ENCODE measurements at regions not wholly inside any gene's neighbourhood (a gene's known extent, or its start where the extent isn't known, plus 50 kb on each side); places are given as distances from the start of the nearest gene placed in this dataset.

- intact Hi-C loops (cut with DNase I): no loop called here
- Histone ChIP-seq H3K9me3 (ENCODE audit: control insufficient read depth, low read length) (no peaks in the 10 kb centered on the region), H3K4me3 (ENCODE audit: low read length) (no peak overlapping the region), H3K27me3 (ENCODE audit: control insufficient read depth, insufficient read depth) (no peaks in the 10 kb centered on the region), H3K27ac (ENCODE audit: low read length) (no peak overlapping the region), H3K4me1 (ENCODE audit: control insufficient read depth, insufficient read depth, low read length) (no peaks in the 10 kb centered on the region)
- no peak for DNase-seq
- ATAC-seq: no peak
- whole genome bisulfite sequencing: 65% methylated on average over 2 of the region's 2 CpGs
These were observed 1069.6 kb upstream of the B3GALT2 start for GRCh38 chr1:194256010-194256409.

- no peak overlapping the region for H3K27ac ChIP-seq (ENCODE audit: low read length)
- H3K9me3 ChIP-seq (ENCODE audit: control insufficient read depth, low read length): no peaks in the 10 kb centered on the region
- WGBS: 40% methylated on average over 1 of the region's 1 CpG
- intact Hi-C loops (cut with DNase I): no loop called here
- ATAC-seq (no peak), DNase-seq (no peak)
- H3K4me1 ChIP-seq (ENCODE audit: control insufficient read depth, insufficient read depth, low read length): no peaks in the 10 kb centered on the region
- H3K27me3 ChIP-seq (ENCODE audit: control insufficient read depth, insufficient read depth): no peaks in the 10 kb centered on the region
- H3K4me3 ChIP-seq (ENCODE audit: low read length): no peak overlapping the region
These were observed 1065.8 kb upstream of the B3GALT2 start for GRCh38 chr1:194252199-194252598.

GRCh38 chr1:194241215-194241614 lies 1054.8 kb upstream of the B3GALT2 start:
- Histone ChIP-seq H3K27ac (ENCODE audit: low read length) (no peak overlapping the region), H3K4me1 (ENCODE audit: control insufficient read depth, insufficient read depth, low read length) (no peaks in the 10 kb centered on the region), H3K27me3 (ENCODE audit: control insufficient read depth, insufficient read depth) (no peaks in the 10 kb centered on the region), H3K9me3 (ENCODE audit: control insufficient read depth, low read length) (no peaks in the 10 kb centered on the region), H3K4me3 (ENCODE audit: low read length) (no peak overlapping the region)
- intact Hi-C loops (cut with DNase I): no loop called here
- DNase-seq (no peak), ATAC-seq (no peak)
- WGBS: 49% methylated on average over 1 of the region's 1 CpG

- WGBS: 42% methylated on average over 2 of the region's 2 CpGs
- intact Hi-C loops (cut with DNase I): no loop called here
- H3K27ac ChIP-seq (ENCODE audit: low read length): no peak overlapping the region
- no peak overlapping the region for H3K4me3 ChIP-seq (ENCODE audit: low read length)
- no peaks in the 10 kb centered on the region for H3K4me1 ChIP-seq (ENCODE audit: control insufficient read depth, insufficient read depth, low read length)
- no peak for DNase-seq
- no peaks in the 10 kb centered on the region for H3K9me3 ChIP-seq (ENCODE audit: control insufficient read depth, low read length)
- H3K27me3 ChIP-seq (ENCODE audit: control insufficient read depth, insufficient read depth): no peaks in the 10 kb centered on the region
- no peak for ATAC-seq
These were observed 1046.7 kb upstream of the B3GALT2 start for GRCh38 chr1:194233069-194233468.

- Histone ChIP-seq H3K4me1 (ENCODE audit: control insufficient read depth, insufficient read depth, low read length) (no peaks in the 10 kb centered on the region), H3K27ac (ENCODE audit: low read length) (no peak overlapping the region), H3K4me3 (ENCODE audit: low read length) (no peak overlapping the region), H3K27me3 (ENCODE audit: control insufficient read depth, insufficient read depth) (no peaks in the 10 kb centered on the region), H3K9me3 (ENCODE audit: control insufficient read depth, low read length) (no peaks in the 10 kb centered on the region)
- ATAC-seq: peak in 1 of 2 donors; percentile 16
- intact Hi-C loops (cut with DNase I): no loop called here
- DNase-seq: peak in 1 of 3 donors; percentile 21
- 82% methylated on average over 4 of the region's 4 CpGs for WGBS
These were observed 1044.1 kb upstream of the B3GALT2 start for GRCh38 chr1:194230351-194231144.

GRCh38 chr1:194228427-194228826 lies 1042.0 kb upstream of the B3GALT2 start:
- Histone ChIP-seq H3K27me3 (ENCODE audit: control insufficient read depth, insufficient read depth) (no peaks in the 10 kb centered on the region), H3K4me3 (ENCODE audit: low read length) (no peak overlapping the region), H3K27ac (ENCODE audit: low read length) (no peak overlapping the region), H3K4me1 (ENCODE audit: control insufficient read depth, insufficient read depth, low read length) (no peaks in the 10 kb centered on the region), H3K9me3 (ENCODE audit: control insufficient read depth, low read length) (no peaks in the 10 kb centered on the region)
- DNase-seq (no peak), ATAC-seq (no peak)
- intact Hi-C loops (cut with DNase I): no loop called here
- 96% methylated on average over 1 of the region's 1 CpG for WGBS

- Histone ChIP-seq H3K4me1 (ENCODE audit: control insufficient read depth, insufficient read depth, low read length) (no peaks in the 10 kb centered on the region), H3K9me3 (ENCODE audit: control insufficient read depth, low read length) (no peaks in the 10 kb centered on the region), H3K27me3 (ENCODE audit: control insufficient read depth, insufficient read depth) (no peaks in the 10 kb centered on the region), H3K4me3 (ENCODE audit: low read length) (no peak overlapping the region), H3K27ac (ENCODE audit: low read length) (no peak overlapping the region)
- 83% methylated on average over 1 of the region's 1 CpG for WGBS
- no peak for DNase-seq
- intact Hi-C loops (cut with DNase I): no loop called here
- ATAC-seq: no peak
These were observed 1040.7 kb upstream of the B3GALT2 start for GRCh38 chr1:194227161-194227560.

- Histone ChIP-seq H3K27me3 (ENCODE audit: control insufficient read depth, insufficient read depth) (no peaks in the 10 kb centered on the region), H3K4me3 (ENCODE audit: low read length) (no peak overlapping the region), H3K4me1 (ENCODE audit: control insufficient read depth, insufficient read depth, low read length) (no peaks in the 10 kb centered on the region), H3K27ac (ENCODE audit: low read length) (no peak overlapping the region), H3K9me3 (ENCODE audit: control insufficient read depth, low read length) (no peaks in the 10 kb centered on the region)
- WGBS: 42% methylated on average over 2 of the region's 2 CpGs
- DNase-seq: no peak
- no peak for ATAC-seq
- intact Hi-C loops (cut with DNase I): no loop called here
These were observed 1039.4 kb upstream of the B3GALT2 start for GRCh38 chr1:194225821-194226220.

GRCh38 chr1:194223596-194223995 lies 1037.2 kb upstream of the B3GALT2 start:
- no peaks in the 10 kb centered on the region for H3K4me1 ChIP-seq (ENCODE audit: control insufficient read depth, insufficient read depth, low read length)
- H3K4me3 ChIP-seq (ENCODE audit: low read length): no peak overlapping the region
- 65% methylated on average over 1 of the region's 1 CpG for WGBS
- intact Hi-C loops (cut with DNase I): no loop called here
- no peaks in the 10 kb centered on the region for H3K9me3 ChIP-seq (ENCODE audit: control insufficient read depth, low read length)
- H3K27me3 ChIP-seq (ENCODE audit: control insufficient read depth, insufficient read depth): no peaks in the 10 kb centered on the region
- DNase-seq (no peak), ATAC-seq (no peak)
- no peak overlapping the region for H3K27ac ChIP-seq (ENCODE audit: low read length)

- 70% methylated on average over 1 of the region's 1 CpG for WGBS
- ATAC-seq (no peak), DNase-seq (no peak)
- Histone ChIP-seq H3K4me3 (ENCODE audit: low read length) (no peak overlapping the region), H3K27me3 (ENCODE audit: control insufficient read depth, insufficient read depth) (no peaks in the 10 kb centered on the region), H3K4me1 (ENCODE audit: control insufficient read depth, insufficient read depth, low read length) (no peaks in the 10 kb centered on the region), H3K9me3 (ENCODE audit: control insufficient read depth, low read length) (no peaks in the 10 kb centered on the region), H3K27ac (ENCODE audit: low read length) (no peak overlapping the region)
- intact Hi-C loops (cut with DNase I): no loop called here
These were observed 1029.0 kb upstream of the B3GALT2 start for GRCh38 chr1:194215448-194215847.

GRCh38 chr1:194214735-194215134 lies 1028.3 kb upstream of the B3GALT2 start:
- Histone ChIP-seq H3K4me1 (ENCODE audit: control insufficient read depth, insufficient read depth, low read length) (no peaks in the 10 kb centered on the region), H3K27ac (ENCODE audit: low read length) (no peak overlapping the region), H3K27me3 (ENCODE audit: control insufficient read depth, insufficient read depth) (no peaks in the 10 kb centered on the region), H3K9me3 (ENCODE audit: control insufficient read depth, low read length) (no peaks in the 10 kb centered on the region), H3K4me3 (ENCODE audit: low read length) (no peak overlapping the region)
- intact Hi-C loops (cut with DNase I): no loop called here
- DNase-seq (no peak), ATAC-seq (no peak)
- 77% methylated on average over 3 of the region's 3 CpGs for WGBS

- Histone ChIP-seq H3K27me3 (ENCODE audit: control insufficient read depth, insufficient read depth) (no peaks in the 10 kb centered on the region), H3K4me1 (ENCODE audit: control insufficient read depth, insufficient read depth, low read length) (no peaks in the 10 kb centered on the region), H3K4me3 (ENCODE audit: low read length) (no peak overlapping the region), H3K9me3 (ENCODE audit: control insufficient read depth, low read length) (no peaks in the 10 kb centered on the region), H3K27ac (ENCODE audit: low read length) (no peak overlapping the region)
- DNase-seq (peak in 1 of 3 donors; percentile 2), ATAC-seq (no peak)
- intact Hi-C loops (cut with DNase I): no loop called here
These were observed 1023.5 kb upstream of the B3GALT2 start for GRCh38 chr1:194209920-194210319.
